Spleen (tissue), 11 donors: ENCODE measurements at regions not wholly inside any gene's neighbourhood (a gene's known extent, or its start where the extent isn't known, plus 50 kb on each side); places are given as distances from the start of the nearest gene placed in this dataset.

Experiments
- DNase-seq: peaks from one replicate; pipeline ENCODE4 v3.0.0-alpha.2; 2020
- H3K27ac ChIP-seq, 8 donors: fragments of 200-600 bp; sonication (generic) in 7 of 8; 1 replicate in 4 of 8; 2 replicates in 4 of 8; pipeline versions ENCODE4 v1.5.0 to v1.8.0; 2016 to 2021; ENCODE audit warnings: inconsistent platforms in 4 of 8, mild to moderate bottlenecking in 4 of 8, moderate library complexity in 1 of 8
- H3K27me3 ChIP-seq, 7 donors: fragments of 200-600 bp; sonication (generic) in 6 of 7; replicated peaks in 1 of 7; 1 replicate in 4 of 7; 2 replicates in 3 of 7; pipeline versions ENCODE4 v1.5.0 to v1.8.0; 2016 to 2021; ENCODE audit warnings: inconsistent platforms in 3 of 7, mild to moderate bottlenecking in 1 of 7
- H3K36me3 ChIP-seq, 6 donors: fragments of 200-600 bp; sonication (generic) in 5 of 6; 1 replicate in 4 of 6; 2 replicates in 2 of 6; pipeline versions ENCODE4 v1.5.0 to v1.8.0; 2016 to 2021; ENCODE audit warnings: inconsistent platforms in 2 of 6
- H3K4me1 ChIP-seq, 6 donors: fragments of 200-600 bp; sonication (generic) in 5 of 6; 1 replicate in 3 of 6; 2 replicates in 3 of 6; pipeline versions ENCODE4 v1.5.0 to v1.8.0; 2016 to 2021; ENCODE audit warnings: inconsistent platforms in 3 of 6
- H3K4me3 ChIP-seq, 8 donors: fragments of 200-600 bp; sonication (generic) in 7 of 8; 1 replicate in 4 of 8; 2 replicates in 4 of 8; pipeline versions ENCODE4 v1.5.0 to v1.8.0; 2016 to 2021; ENCODE audit warnings: inconsistent platforms in 4 of 8, mild to moderate bottlenecking in 4 of 8, moderate library complexity in 2 of 8
- H3K9me3 ChIP-seq, 8 donors: fragments of 200-600 bp; sonication (generic) in 7 of 8; 1 replicate in 4 of 8; 2 replicates in 4 of 8; pipeline versions ENCODE4 v1.5.0 to v1.8.0; 2016 to 2021; ENCODE audit warnings: inconsistent platforms in 4 of 8
- POLR2A ChIP-seq, 3 donors: fragments of 450-650 bp; IDR thresholded peaks; one replicate each; pipeline ENCODE4 v1.5.1; 2017; ENCODE audit warnings: antibody characterized with exemption in 3 of 3, mild to moderate bottlenecking in 1 of 3
- POLR2AphosphoS5 ChIP-seq, 3 donors: sonication (generic); formaldehyde crosslinking; IDR thresholded peaks; one replicate each; pipeline ENCODE4 v1.5.1; 2017; ENCODE audit warnings: antibody characterized with exemption in 3 of 3
- WGBS, 5 donors: extraction: QIAGEN DNeasy Blood & Tissue Kit in 3 of 5; methylation state at CpG; one replicate each; pipeline versions ENCODE4 v1.1.5 to v1.1.7; 2013 to 2018; 5-methylcytosine and 5-hydroxymethylcytosine counted together
- intact Hi-C: fragments of 100-400 bp; cut with DNase I; formaldehyde crosslinking; loops from one replicate; pipeline ENCODE4 v1.15.0; 2023; ENCODE audit warnings: low total_unique reads
- TF ChIP-seq, protein P1 (sequence below), 11 experiments: fragments of 200-600 bp in 7 of 11; fragments of 450-650 bp in 4 of 11; sonication (generic) in 4 of 11; IDR thresholded peaks in 8 of 11; conservative IDR thresholded peaks in 3 of 11; 1 replicate in 7 of 11; 2 replicates in 4 of 11; pipeline versions ENCODE4 v1.4.0 to v1.8.0; 2016 to 2021; ENCODE audit warnings: antibody characterized with exemption in 11 of 11, inconsistent platforms in 4 of 11, mild to moderate bottlenecking in 1 of 11
- donor health status: healthy with polysubstance abuse.
- donor health status: DM: no; HTN: no; CAD: no; lungs with moderate emphysema.
- donor health status: DM: no; HTN: no; CAD: no.
- donor health status: Bipolar disorder and iron deficiency.
- donor health status: healthy.
- donor health status: DM: no; HTN: no; CAD: no.
- donor health status: DM: yes; HTN: yes; CAD: no.

DNA sequence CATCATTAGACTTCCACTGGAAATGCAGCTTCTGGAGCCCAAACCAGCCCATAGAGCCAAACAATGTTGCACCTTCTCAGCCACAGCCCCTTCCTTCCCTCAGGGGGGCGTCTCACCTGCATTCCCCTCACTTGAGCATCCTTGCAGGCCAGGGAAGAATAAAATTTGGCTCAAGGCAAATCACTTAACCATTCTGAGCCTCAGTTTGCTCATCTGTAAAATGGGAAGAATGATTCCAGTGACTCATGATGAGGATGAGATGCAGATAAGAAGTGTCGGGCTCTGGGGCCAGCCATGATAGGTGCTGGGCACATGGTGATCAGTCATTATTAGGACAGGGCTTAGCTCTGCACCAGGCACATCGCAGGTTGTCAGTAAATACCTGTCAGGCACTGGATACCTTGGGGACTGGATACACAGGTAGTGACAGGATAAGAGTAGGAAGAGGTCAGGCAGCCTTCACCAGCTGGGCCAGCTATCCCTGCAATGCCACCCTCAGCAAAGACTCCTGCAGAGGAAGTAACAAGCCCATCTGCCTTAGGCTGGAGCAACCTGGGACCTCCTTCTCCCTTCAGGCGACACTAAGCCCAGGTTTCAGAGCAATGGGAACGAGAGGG, 208.0 kb upstream of the TNRC6C start:
- TF ChIP-seq POLR2AphosphoS5 (IDR thresholded peaks at IDR 0.05), result no peak
- TF ChIP-seq POLR2A (IDR thresholded peaks at IDR 0.05), result no peak
- TF ChIP-seq, protein P1, sequence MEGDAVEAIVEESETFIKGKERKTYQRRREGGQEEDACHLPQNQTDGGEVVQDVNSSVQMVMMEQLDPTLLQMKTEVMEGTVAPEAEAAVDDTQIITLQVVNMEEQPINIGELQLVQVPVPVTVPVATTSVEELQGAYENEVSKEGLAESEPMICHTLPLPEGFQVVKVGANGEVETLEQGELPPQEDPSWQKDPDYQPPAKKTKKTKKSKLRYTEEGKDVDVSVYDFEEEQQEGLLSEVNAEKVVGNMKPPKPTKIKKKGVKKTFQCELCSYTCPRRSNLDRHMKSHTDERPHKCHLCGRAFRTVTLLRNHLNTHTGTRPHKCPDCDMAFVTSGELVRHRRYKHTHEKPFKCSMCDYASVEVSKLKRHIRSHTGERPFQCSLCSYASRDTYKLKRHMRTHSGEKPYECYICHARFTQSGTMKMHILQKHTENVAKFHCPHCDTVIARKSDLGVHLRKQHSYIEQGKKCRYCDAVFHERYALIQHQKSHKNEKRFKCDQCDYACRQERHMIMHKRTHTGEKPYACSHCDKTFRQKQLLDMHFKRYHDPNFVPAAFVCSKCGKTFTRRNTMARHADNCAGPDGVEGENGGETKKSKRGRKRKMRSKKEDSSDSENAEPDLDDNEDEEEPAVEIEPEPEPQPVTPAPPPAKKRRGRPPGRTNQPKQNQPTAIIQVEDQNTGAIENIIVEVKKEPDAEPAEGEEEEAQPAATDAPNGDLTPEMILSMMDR (IDR thresholded peaks at IDR 0.05 in 8 of 11, conservative IDR thresholded peaks at IDR 0.05 in 3 of 11), result no peak
- Histone ChIP-seq H3K27me3 (peaks cover 0 to 14% (median 0%) of the 10 kb centered on the region in 7 donors), H3K4me1 (no peaks in the 10 kb centered on the region), H3K9me3 (peaks cover 0 to 9% (median 1%) of the 10 kb centered on the region in 8 donors), H3K4me3 (no peak overlapping the region), H3K36me3 (no peaks in the 10 kb centered on the region), H3K27ac (no peak overlapping the region)
- intact Hi-C loops, result no loop called here
- DNase-seq, result peak; percentile 18
- 78 to 90% (median 85%) methylated on average over 5 of the region's 5 CpGs for WGBS, 5 donors

DNA sequence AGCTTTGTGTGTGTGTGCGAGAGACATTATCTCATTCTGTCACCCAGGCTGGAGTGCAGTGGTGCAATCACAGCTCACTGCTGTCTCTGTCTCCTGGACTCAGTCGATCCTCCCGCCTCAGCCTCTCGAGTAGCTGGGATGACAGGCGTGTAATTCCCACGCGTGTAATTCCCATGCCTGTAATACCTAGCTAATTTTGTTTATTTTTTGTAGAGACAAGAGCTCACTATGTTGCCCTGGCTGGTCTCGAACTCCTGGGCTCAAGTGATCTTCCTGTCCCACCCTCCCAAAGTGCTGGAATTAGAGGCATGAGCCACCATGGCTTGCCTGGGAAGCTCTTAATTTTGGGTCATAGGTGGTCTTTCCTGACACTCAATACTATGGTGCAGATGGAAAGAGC, 205.3 kb upstream of the TNRC6C start:
- peaks cover 0 to 22% (median 0%) of the 10 kb centered on the region in 7 donors for H3K27me3 ChIP-seq
- H3K4me1 ChIP-seq, result no peaks in the 10 kb centered on the region
- WGBS, 5 donors, result 81 to 94% (median 90%) methylated on average over 8 of the region's 8 CpGs
- no peak overlapping the region for H3K27ac ChIP-seq
- H3K4me3 ChIP-seq, result no peak overlapping the region
- no peaks in the 10 kb centered on the region for H3K36me3 ChIP-seq
- TF ChIP-seq, protein P1 (IDR thresholded peaks at IDR 0.05 in 8 of 11, conservative IDR thresholded peaks at IDR 0.05 in 3 of 11), result no peak
- TF ChIP-seq POLR2AphosphoS5 (IDR thresholded peaks at IDR 0.05) (no peak), POLR2A (IDR thresholded peaks at IDR 0.05) (no peak)
- intact Hi-C loops, result no loop called here
- H3K9me3 ChIP-seq, result peaks cover 0 to 11% (median 1%) of the 10 kb centered on the region in 8 donors
- peak; percentile 38 for DNase-seq

DNA sequence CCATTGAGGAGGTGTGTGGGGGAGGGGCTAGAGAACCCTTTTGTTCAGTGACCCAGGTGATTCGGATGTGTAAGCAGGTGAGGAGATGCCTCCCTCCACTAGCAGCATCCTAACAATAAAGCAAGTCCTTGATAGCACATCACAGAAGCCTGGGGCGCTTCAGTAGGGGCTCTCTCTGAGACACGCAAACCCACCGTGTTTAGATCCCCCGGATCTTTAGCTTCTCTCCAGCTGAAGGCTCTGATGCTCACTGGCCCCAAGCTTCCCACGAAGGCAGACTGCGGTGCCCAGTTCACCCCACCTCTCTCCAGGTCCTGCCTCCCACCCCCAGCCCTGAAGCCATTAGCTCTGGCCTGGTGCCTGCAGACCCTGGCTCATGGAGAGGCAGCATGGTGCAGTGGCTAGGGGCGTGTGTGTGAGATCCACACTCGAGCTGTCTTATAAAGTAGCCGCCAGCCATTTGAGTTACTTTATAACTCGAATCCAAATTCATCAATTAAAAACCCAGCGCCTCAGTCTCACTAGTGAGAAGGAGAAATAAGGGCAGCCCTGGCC, 204.7 kb upstream of the TNRC6C start:
- intact Hi-C loops, result no loop called here
- TF ChIP-seq, protein P1 (IDR thresholded peaks at IDR 0.05 in 8 of 11, conservative IDR thresholded peaks at IDR 0.05 in 3 of 11), result no peak
- TF ChIP-seq POLR2AphosphoS5 (IDR thresholded peaks at IDR 0.05) (no peak), POLR2A (IDR thresholded peaks at IDR 0.05) (no peak)
- H3K27ac ChIP-seq, result no peak overlapping the region
- peaks cover 0 to 11% (median 1%) of the 10 kb centered on the region in 8 donors for H3K9me3 ChIP-seq
- H3K4me1 ChIP-seq, result no peaks in the 10 kb centered on the region
- no peak overlapping the region for H3K4me3 ChIP-seq
- no peaks in the 10 kb centered on the region for H3K36me3 ChIP-seq
- 90 to 95% (median 91%) methylated on average over 12 of the region's 12 CpGs for WGBS, 5 donors
- peaks cover 0 to 16% (median 0%) of the 10 kb centered on the region in 7 donors for H3K27me3 ChIP-seq
- peak; percentile 22 for DNase-seq

DNA sequence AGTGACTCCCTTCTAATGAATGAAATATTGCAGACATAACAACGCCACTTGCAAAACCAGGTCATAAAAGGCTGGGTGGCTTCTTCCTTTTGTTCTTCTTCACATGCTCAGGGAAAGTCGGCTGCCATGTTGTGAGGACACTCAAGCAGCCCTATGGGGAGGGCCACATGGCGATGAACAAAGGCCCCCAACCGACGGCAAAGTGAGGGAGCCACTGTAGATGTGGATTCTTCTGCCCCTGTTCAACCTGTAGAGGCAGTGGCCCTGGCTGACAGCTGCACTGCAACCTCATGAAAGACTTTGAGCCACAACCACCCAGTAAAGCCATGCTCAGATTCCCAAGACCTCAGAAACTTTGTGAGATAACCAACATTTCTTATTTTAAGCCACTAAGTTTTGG, 203.5 kb upstream of the TNRC6C start:
- WGBS, 5 donors, result 78 to 94% (median 92%) methylated on average over 5 of the region's 5 CpGs
- H3K27ac ChIP-seq, result no peak overlapping the region
- peak; percentile 11 for DNase-seq
- H3K9me3 ChIP-seq, result peaks cover 0 to 11% (median 1%) of the 10 kb centered on the region in 8 donors
- TF ChIP-seq POLR2AphosphoS5 (IDR thresholded peaks at IDR 0.05) (no peak), POLR2A (IDR thresholded peaks at IDR 0.05) (no peak)
- TF ChIP-seq, protein P1 (IDR thresholded peaks at IDR 0.05 in 8 of 11, conservative IDR thresholded peaks at IDR 0.05 in 3 of 11), result no peak
- intact Hi-C loops, result no loop called here
- H3K27me3 ChIP-seq, result peaks cover 0 to 8% (median 0%) of the 10 kb centered on the region in 7 donors
- H3K4me1 ChIP-seq, result no peaks in the 10 kb centered on the region
- H3K36me3 ChIP-seq, result no peaks in the 10 kb centered on the region
- H3K4me3 ChIP-seq, result no peak overlapping the region
